NCI-H1417 (cell line): ENCODE measurements at regions not wholly inside any gene's neighbourhood (a gene's known extent, or its start where the extent isn't known, plus 50 kb on each side); places are given as distances from the start of the nearest gene placed in this dataset.
A peak's percentile ranks its signal among the peaks of the same experiment; 100 is the strongest.
"Not testable (repeated sequence)": the region's sequence is repeated elsewhere in the genome, so short reads cannot be mapped to it uniquely, and the experiment has no call there.

Experiments
- DNase-seq, 3 experiments: peaks; one replicate each; lab custom pipeline; 2025; lab: John Stamatoyannopoulos, UW

GRCh38 chr12:13562915-13563742, 366.6 kb downstream of the EMP1 start:
- no peak for DNase-seq

GRCh38 chr12:13561923-13562322, 365.4 kb downstream of the EMP1 start:
- DNase-seq, result no peak

GRCh38 chr12:13559318-13559978, 362.9 kb downstream of the EMP1 start:
- DNase-seq, result peak in 1 of 3 experiments; percentile 23

GRCh38 chr12:13552830-13553229, 356.3 kb downstream of the EMP1 start:
- DNase-seq, result no peak

GRCh38 chr12:13547283-13547682, 350.8 kb downstream of the EMP1 start:
- DNase-seq, result no peak

GRCh38 chr12:13546231-13546630, 349.7 kb downstream of the EMP1 start:
- DNase-seq, result no peak

GRCh38 chr12:13539051-13539450, 342.5 kb downstream of the EMP1 start:
- DNase-seq, result no peak

GRCh38 chr12:13538136-13538535, 341.6 kb downstream of the EMP1 start:
- no peak for DNase-seq

- no peak for DNase-seq
Observed at GRCh38 chr12:13537623-13538022, 341.1 kb downstream of the EMP1 start.

GRCh38 chr12:13536219-13536910, 339.8 kb downstream of the EMP1 start:
- no peak for DNase-seq

GRCh38 chr12:13534645-13535398, 338.3 kb downstream of the EMP1 start:
- DNase-seq, result peak; percentile 32 to 73 (median 73)

GRCh38 chr12:13534242-13534641, 337.7 kb downstream of the EMP1 start:
- DNase-seq, result no peak

GRCh38 chr12:13530966-13531365, 334.4 kb downstream of the EMP1 start:
- peak; percentile 61 to 87 (median 81) for DNase-seq

GRCh38 chr12:13526185-13526921, 329.8 kb downstream of the EMP1 start:
- not testable (repeated sequence) for DNase-seq

- no peak for DNase-seq
Observed at GRCh38 chr12:13523536-13524307, 327.2 kb downstream of the EMP1 start.

- not testable (repeated sequence) for DNase-seq
Observed at GRCh38 chr12:13518034-13518433, 321.5 kb downstream of the EMP1 start.

GRCh38 chr12:13509740-13510139, 313.2 kb downstream of the EMP1 start:
- DNase-seq, result no peak

- DNase-seq, result no peak
Observed at GRCh38 chr12:13505636-13506035, 309.1 kb downstream of the EMP1 start.

GRCh38 chr12:13505224-13505623, 308.7 kb downstream of the EMP1 start:
- no peak for DNase-seq

- DNase-seq, result no peak
Observed at GRCh38 chr12:13504736-13505135, 308.2 kb downstream of the EMP1 start.

- no peak for DNase-seq
Observed at GRCh38 chr12:13504074-13504473, 307.5 kb downstream of the EMP1 start.
